GM12878 (cell line): ENCODE measurements at regions not wholly inside any gene's neighbourhood (a gene's known extent, or its start where the extent isn't known, plus 50 kb on each side); places are given as distances from the start of the nearest gene placed in this dataset.

ENCODE experiments used
- CREM ChIP-seq: IDR thresholded peaks from 2 replicates; pipeline ENCODE4 v1.6.1; 2014; ENCODE audit warnings: antibody characterized with exemption, low read depth
- EGR1 ChIP-seq, 2 experiments: IDR thresholded peaks; 1 replicate in 1 of 2; 2 replicates in 1 of 2; pipeline ENCODE4 v1.6.1; 2011 to 2012; ENCODE audit warnings: low read depth in 2 of 2, low read length in 2 of 2, borderline replicate concordance in 1 of 2, mild to moderate bottlenecking in 1 of 2, moderate library complexity in 1 of 2
- IKZF1 ChIP-seq: fragments of 450-650 bp; conservative IDR thresholded peaks from 2 replicates; pipeline ENCODE4 v1.6.1; 2017; ENCODE audit warnings: antibody characterized with exemption, mild to moderate bottlenecking
- MXI1 ChIP-seq: fragments of 150-350 bp; IDR thresholded peaks from 2 replicates; pipeline ENCODE4 v1.6.1; 2011; ENCODE audit warnings: low read depth, mild to moderate bottlenecking, inconsistent platforms, low read length, improper control_type of control experiment
- RAD21 ChIP-seq: IDR thresholded peaks from 2 replicates; pipeline ENCODE4 v1.6.1; 2011; ENCODE audit warnings: mild to moderate bottlenecking, low read depth, low read length, moderate library complexity; ENCODE audit not compliant: insufficient read depth
- SMC3 ChIP-seq: IDR thresholded peaks from 2 replicates; pipeline ENCODE4 v1.6.1; 2011; ENCODE audit warnings: low read length, improper control_type of control experiment, borderline replicate concordance
- TCF3 ChIP-seq: IDR thresholded peaks from 2 replicates; pipeline ENCODE4 v1.6.1; 2012; ENCODE audit warnings: low read depth, mild to moderate bottlenecking, low read length, borderline replicate concordance; ENCODE audit not compliant: insufficient read depth
- ZNF207 ChIP-seq: fragments of 450-650 bp; IDR thresholded peaks from 2 replicates; pipeline ENCODE4 v1.6.1; 2014; ENCODE audit warnings: antibody characterized with exemption, mild to moderate bottlenecking, borderline replicate concordance
- ZNF622 ChIP-seq: fragments of 450-650 bp; IDR thresholded peaks from 2 replicates; pipeline ENCODE4 v1.6.1; 2017; ENCODE audit warnings: mild to moderate bottlenecking, inconsistent platforms
- TF ChIP-seq, protein P1 (sequence below): fragments of 450-650 bp; IDR thresholded peaks from 2 replicates; pipeline ENCODE4 v1.6.1; 2017; ENCODE audit warnings: mild to moderate bottlenecking
- TF ChIP-seq, protein P2 (sequence below): fragments of 150-350 bp; IDR thresholded peaks from 2 replicates; pipeline ENCODE4 v1.6.1; 2014; ENCODE audit warnings: mild to moderate bottlenecking, low read depth, low read length
- TF ChIP-seq, protein P3 (sequence below): fragments of 450-650 bp; IDR thresholded peaks from 2 replicates; pipeline ENCODE4 v1.6.1; 2017; ENCODE audit warnings: mild to moderate bottlenecking, moderate library complexity

DNA sequence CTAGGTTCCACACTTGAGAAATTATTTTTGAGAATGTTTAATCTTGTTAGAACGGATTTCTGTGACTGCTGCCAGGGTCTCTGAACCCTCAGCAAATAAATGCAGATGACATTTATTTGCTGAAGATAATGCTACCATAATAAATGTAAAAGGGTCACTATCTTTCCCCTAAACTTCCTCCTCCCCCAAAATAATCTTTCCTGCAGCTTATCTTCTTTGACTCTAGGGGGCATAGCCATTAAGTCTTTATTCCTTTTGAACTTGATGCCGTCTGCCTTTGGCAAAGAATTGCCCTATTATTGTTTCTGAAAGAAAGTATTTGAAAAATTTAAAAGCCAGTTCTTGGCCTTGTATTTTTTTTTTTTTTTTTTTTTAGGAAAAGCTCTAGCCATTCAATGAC lies 63.6 kb upstream of the ACSL3 start (continued):
- TF ChIP-seq, protein P1, sequence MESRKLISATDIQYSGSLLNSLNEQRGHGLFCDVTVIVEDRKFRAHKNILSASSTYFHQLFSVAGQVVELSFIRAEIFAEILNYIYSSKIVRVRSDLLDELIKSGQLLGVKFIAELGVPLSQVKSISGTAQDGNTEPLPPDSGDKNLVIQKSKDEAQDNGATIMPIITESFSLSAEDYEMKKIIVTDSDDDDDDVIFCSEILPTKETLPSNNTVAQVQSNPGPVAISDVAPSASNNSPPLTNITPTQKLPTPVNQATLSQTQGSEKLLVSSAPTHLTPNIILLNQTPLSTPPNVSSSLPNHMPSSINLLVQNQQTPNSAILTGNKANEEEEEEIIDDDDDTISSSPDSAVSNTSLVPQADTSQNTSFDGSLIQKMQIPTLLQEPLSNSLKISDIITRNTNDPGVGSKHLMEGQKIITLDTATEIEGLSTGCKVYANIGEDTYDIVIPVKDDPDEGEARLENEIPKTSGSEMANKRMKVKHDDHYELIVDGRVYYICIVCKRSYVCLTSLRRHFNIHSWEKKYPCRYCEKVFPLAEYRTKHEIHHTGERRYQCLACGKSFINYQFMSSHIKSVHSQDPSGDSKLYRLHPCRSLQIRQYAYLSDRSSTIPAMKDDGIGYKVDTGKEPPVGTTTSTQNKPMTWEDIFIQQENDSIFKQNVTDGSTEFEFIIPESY: no peak
- no peak for TF ChIP-seq TCF3
- no peak for TF ChIP-seq CREM
- no peak for TF ChIP-seq EGR1 (IDR thresholded peaks at IDR 0.05; ENCODE audit: borderline replicate concordance in 1 of 2, low read depth in 2 of 2, low read length in 2 of 2)
- TF ChIP-seq IKZF1: no peak
- TF ChIP-seq ZNF207: no peak
- peak; percentile 47; the same call in 1 of the 2 replicates for TF ChIP-seq SMC3
- TF ChIP-seq, protein P2, sequence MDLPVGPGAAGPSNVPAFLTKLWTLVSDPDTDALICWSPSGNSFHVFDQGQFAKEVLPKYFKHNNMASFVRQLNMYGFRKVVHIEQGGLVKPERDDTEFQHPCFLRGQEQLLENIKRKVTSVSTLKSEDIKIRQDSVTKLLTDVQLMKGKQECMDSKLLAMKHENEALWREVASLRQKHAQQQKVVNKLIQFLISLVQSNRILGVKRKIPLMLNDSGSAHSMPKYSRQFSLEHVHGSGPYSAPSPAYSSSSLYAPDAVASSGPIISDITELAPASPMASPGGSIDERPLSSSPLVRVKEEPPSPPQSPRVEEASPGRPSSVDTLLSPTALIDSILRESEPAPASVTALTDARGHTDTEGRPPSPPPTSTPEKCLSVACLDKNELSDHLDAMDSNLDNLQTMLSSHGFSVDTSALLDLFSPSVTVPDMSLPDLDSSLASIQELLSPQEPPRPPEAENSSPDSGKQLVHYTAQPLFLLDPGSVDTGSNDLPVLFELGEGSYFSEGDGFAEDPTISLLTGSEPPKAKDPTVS: no peak
- TF ChIP-seq ZNF622: no peak
- TF ChIP-seq, protein P3, sequence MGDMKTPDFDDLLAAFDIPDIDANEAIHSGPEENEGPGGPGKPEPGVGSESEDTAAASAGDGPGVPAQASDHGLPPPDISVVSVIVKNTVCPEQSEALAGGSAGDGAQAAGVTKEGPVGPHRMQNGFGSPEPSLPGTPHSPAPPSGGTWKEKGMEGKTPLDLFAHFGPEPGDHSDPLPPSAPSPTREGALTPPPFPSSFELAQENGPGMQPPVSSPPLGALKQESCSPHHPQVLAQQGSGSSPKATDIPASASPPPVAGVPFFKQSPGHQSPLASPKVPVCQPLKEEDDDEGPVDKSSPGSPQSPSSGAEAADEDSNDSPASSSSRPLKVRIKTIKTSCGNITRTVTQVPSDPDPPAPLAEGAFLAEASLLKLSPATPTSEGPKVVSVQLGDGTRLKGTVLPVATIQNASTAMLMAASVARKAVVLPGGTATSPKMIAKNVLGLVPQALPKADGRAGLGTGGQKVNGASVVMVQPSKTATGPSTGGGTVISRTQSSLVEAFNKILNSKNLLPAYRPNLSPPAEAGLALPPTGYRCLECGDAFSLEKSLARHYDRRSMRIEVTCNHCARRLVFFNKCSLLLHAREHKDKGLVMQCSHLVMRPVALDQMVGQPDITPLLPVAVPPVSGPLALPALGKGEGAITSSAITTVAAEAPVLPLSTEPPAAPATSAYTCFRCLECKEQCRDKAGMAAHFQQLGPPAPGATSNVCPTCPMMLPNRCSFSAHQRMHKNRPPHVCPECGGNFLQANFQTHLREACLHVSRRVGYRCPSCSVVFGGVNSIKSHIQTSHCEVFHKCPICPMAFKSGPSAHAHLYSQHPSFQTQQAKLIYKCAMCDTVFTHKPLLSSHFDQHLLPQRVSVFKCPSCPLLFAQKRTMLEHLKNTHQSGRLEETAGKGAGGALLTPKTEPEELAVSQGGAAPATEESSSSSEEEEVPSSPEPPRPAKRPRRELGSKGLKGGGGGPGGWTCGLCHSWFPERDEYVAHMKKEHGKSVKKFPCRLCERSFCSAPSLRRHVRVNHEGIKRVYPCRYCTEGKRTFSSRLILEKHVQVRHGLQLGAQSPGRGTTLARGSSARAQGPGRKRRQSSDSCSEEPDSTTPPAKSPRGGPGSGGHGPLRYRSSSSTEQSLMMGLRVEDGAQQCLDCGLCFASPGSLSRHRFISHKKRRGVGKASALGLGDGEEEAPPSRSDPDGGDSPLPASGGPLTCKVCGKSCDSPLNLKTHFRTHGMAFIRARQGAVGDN: no peak
- peak; percentile 67 for TF ChIP-seq RAD21
- no peak for TF ChIP-seq MXI1
